ENCODE measurements at regions not wholly inside any gene's neighbourhood (a gene's known extent, or its start where the extent isn't known, plus 50 kb on each side); places are given as distances from the start of the nearest gene placed in this dataset.

- TF ChIP-seq CTCF (IDR thresholded peaks at IDR 0.05; ENCODE audit: insufficient read depth, low read length, poor library complexity, severe bottlenecking): no peak
- TF ChIP-seq EZH2phosphoT487 (conservative IDR thresholded peaks at IDR 0.05; ENCODE audit: low read length): no peak
These were observed 748.3 kb downstream of the MAT2B start for GRCh38 chr5:164253764-164254163.

All from SU-DHL-6 (cell line).